Upper lobe of left lung (tissue), 6 donors: ENCODE measurements at regions not wholly inside any gene's neighbourhood (a gene's known extent, or its start where the extent isn't known, plus 50 kb on each side); places are given as distances from the start of the nearest gene placed in this dataset.

Experiments
- ATAC-seq, 2 donors: fragments of 200-7000 bp; cut with Tn5 transposase; one replicate each; pipeline ENCODE4 v1.9.1; 2022; ENCODE audit warnings: mild to moderate bottlenecking in 2 of 2, moderate library complexity in 2 of 2; ENCODE audit not compliant: low FRiP score in 2 of 2
- DNase-seq, 2 donors: peaks; one replicate each; pipeline ENCODE4 v3.0.0-alpha.2; 2019 to 2020
- H3K27ac ChIP-seq, 4 donors: fragments of 200-600 bp; sonication (generic); one replicate each; pipeline ENCODE4 v1.5.1; 2016 to 2019
- H3K27me3 ChIP-seq, 4 donors: fragments of 200-600 bp; sonication (generic); one replicate each; pipeline ENCODE4 v1.5.1; 2017 to 2019
- H3K36me3 ChIP-seq, 4 donors: fragments of 200-600 bp; sonication (generic); one replicate each; pipeline ENCODE4 v1.5.1; 2016 to 2019
- H3K4me1 ChIP-seq, 4 donors: fragments of 200-600 bp; sonication (generic); one replicate each; pipeline ENCODE4 v1.5.1; 2018 to 2019
- H3K4me3 ChIP-seq, 4 donors: fragments of 200-600 bp; sonication (generic); one replicate each; pipeline ENCODE4 v1.5.1; 2017 to 2019; ENCODE audit warnings: mild to moderate bottlenecking in 2 of 4, moderate library complexity in 1 of 4
- H3K9me3 ChIP-seq, 4 donors: fragments of 200-600 bp; sonication (generic); one replicate each; pipeline ENCODE4 v1.5.1; 2018 to 2019
- CTCF ChIP-seq, 6 experiments: fragments of 450-650 bp in 4 of 6; fragments of 200-600 bp in 2 of 6; sonication (generic) in 2 of 6; IDR thresholded peaks; one replicate each; pipeline ENCODE4 v1.5.1; 2016 to 2019; ENCODE audit warnings: antibody characterized with exemption in 6 of 6
- EP300 ChIP-seq, 4 donors: sonication (generic); formaldehyde crosslinking; IDR thresholded peaks; one replicate each; pipeline ENCODE4 v1.5.1; 2017; ENCODE audit warnings: antibody characterized with exemption in 4 of 4, control low read depth in 2 of 4
- POLR2A ChIP-seq, 4 donors: fragments of 450-650 bp; IDR thresholded peaks; one replicate each; pipeline ENCODE4 v1.5.1; 2016 to 2017; ENCODE audit warnings: antibody characterized with exemption in 4 of 4, mild to moderate bottlenecking in 2 of 4
- POLR2AphosphoS5 ChIP-seq, 2 donors: sonication (generic); formaldehyde crosslinking; IDR thresholded peaks; one replicate each; pipeline ENCODE4 v1.5.1; 2017; ENCODE audit warnings: antibody characterized with exemption in 2 of 2
- WGBS, 2 donors: methylation state at CpG; one replicate each; pipeline ENCODE4 v1.1.5; 2017 to 2018; 5-methylcytosine and 5-hydroxymethylcytosine counted together
- donor health status: DM: no; HTN: no; CAD: no; lungs with moderate emphysema.
- donor health status: DM: no; HTN: yes; CAD: no; lungs with severe emphysema.

GRCh38 chr4:129901205-129901604 lies 805.3 kb downstream of the C4orf33 start:
- Histone ChIP-seq H3K4me1 (no peaks in the 10 kb centered on the region), H3K27me3 (no peaks in the 10 kb centered on the region), H3K4me3 (no peak overlapping the region)

DNA sequence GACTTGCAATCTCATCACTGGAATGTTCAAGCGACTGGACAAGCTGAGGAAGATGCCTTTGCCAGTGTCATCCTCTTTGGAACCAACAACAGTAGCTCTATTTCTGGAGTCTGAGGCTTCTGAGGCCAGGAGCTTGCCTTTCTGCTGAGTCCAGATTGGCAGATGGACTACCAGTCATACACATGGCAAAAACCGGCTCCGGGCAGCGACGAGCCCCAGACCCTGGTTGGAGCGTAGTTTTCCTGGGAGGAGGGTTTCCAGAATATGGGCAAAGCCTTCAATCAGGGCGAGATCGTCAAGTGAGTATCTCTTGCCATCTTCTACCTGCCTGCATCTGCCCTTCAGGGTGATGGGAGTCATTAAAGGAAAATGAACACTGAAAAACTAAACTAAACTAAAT lies 807.9 kb downstream of the C4orf33 start:
- DNase-seq (peak in 1 of 2 donors; percentile 51), ATAC-seq (no peak)
- 91 to 92% methylated on average over 7 to 8 of the region's 8 CpGs for WGBS, 2 donors
- Histone ChIP-seq H3K9me3 (no peaks in the 10 kb centered on the region), H3K27me3 (no peaks in the 10 kb centered on the region), H3K4me1 (no peaks in the 10 kb centered on the region), H3K27ac (no peak overlapping the region), H3K36me3 (no peaks in the 10 kb centered on the region), H3K4me3 (no peak overlapping the region)
- no peak for TF ChIP-seq EP300 (IDR thresholded peaks at IDR 0.05)
- no peak for TF ChIP-seq POLR2AphosphoS5 (IDR thresholded peaks at IDR 0.05)
- TF ChIP-seq POLR2A (IDR thresholded peaks at IDR 0.05): no peak

More at GRCh38 chr4:129901205-129901604, 805.3 kb downstream of the C4orf33 start:
- ATAC-seq (no peak), DNase-seq (no peak)
- Histone ChIP-seq H3K9me3 (no peaks in the 10 kb centered on the region), H3K36me3 (no peaks in the 10 kb centered on the region), H3K27ac (no peak overlapping the region)
- 25 to 33% methylated on average over 1 of the region's 1 CpG for WGBS, 2 donors
- TF ChIP-seq POLR2AphosphoS5 (IDR thresholded peaks at IDR 0.05) (no peak), EP300 (IDR thresholded peaks at IDR 0.05) (no peak), CTCF (IDR thresholded peaks at IDR 0.05) (no peak), POLR2A (IDR thresholded peaks at IDR 0.05) (no peak)

- WGBS, 2 donors: 42 to 43% methylated on average over 1 of the region's 1 CpG
- H3K27me3 ChIP-seq: no peaks in the 10 kb centered on the region
- TF ChIP-seq POLR2AphosphoS5 (IDR thresholded peaks at IDR 0.05) (no peak), POLR2A (IDR thresholded peaks at IDR 0.05) (no peak), EP300 (IDR thresholded peaks at IDR 0.05) (no peak), CTCF (IDR thresholded peaks at IDR 0.05) (no peak)
Observed at GRCh38 chr4:129905256-129905655, 809.3 kb downstream of the C4orf33 start.

DNA sequence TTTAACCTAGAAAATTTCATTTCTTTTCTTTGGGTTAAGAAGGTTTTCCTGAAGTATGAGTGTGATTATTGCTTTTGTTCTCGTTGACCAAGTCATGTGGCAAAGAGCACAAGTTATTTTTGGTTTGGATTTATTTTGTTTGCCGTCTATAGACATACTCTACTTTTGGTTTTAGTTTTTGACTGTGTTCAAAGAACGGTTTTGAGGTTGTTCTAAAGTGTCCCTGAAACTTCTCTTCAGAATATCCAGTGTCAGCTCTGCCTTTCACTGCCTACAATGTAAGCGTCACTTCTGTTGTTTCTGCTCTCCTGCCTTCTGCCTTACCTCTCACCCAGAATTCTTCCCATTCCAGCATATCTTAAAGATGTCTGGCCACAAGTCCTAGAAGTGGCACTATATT lies 812.2 kb downstream of the C4orf33 start:
- H3K27me3 ChIP-seq: no peaks in the 10 kb centered on the region
- no peak for DNase-seq
- no peak for ATAC-seq
- TF ChIP-seq POLR2A (IDR thresholded peaks at IDR 0.05) (no peak), EP300 (IDR thresholded peaks at IDR 0.05) (no peak), POLR2AphosphoS5 (IDR thresholded peaks at IDR 0.05) (no peak), CTCF (IDR thresholded peaks at IDR 0.05) (no peak)
- no peaks in the 10 kb centered on the region for H3K4me1 ChIP-seq
- H3K4me3 ChIP-seq: no peak overlapping the region
- no peak overlapping the region for H3K27ac ChIP-seq
- 64 to 69% methylated on average over 4 of the region's 4 CpGs for WGBS, 2 donors
- H3K9me3 ChIP-seq: no peaks in the 10 kb centered on the region
- no peaks in the 10 kb centered on the region for H3K36me3 ChIP-seq

More at GRCh38 chr4:129905256-129905655, 809.3 kb downstream of the C4orf33 start:
- no peaks in the 10 kb centered on the region for H3K36me3 ChIP-seq
- no peak overlapping the region for H3K27ac ChIP-seq
- no peak for DNase-seq
- H3K4me3 ChIP-seq: no peak overlapping the region
- ATAC-seq: no peak
- no peaks in the 10 kb centered on the region for H3K9me3 ChIP-seq
- H3K4me1 ChIP-seq: no peaks in the 10 kb centered on the region

GRCh38 chr4:129916991-129917390 lies 821.0 kb downstream of the C4orf33 start:
- no peak overlapping the region for H3K4me3 ChIP-seq
- DNase-seq (no peak), ATAC-seq (no peak)
- no peak for TF ChIP-seq CTCF (IDR thresholded peaks at IDR 0.05)
- no peak for TF ChIP-seq POLR2A (IDR thresholded peaks at IDR 0.05)
- no peak for TF ChIP-seq POLR2AphosphoS5 (IDR thresholded peaks at IDR 0.05)
- no peak for TF ChIP-seq EP300 (IDR thresholded peaks at IDR 0.05)
- H3K4me1 ChIP-seq: no peaks in the 10 kb centered on the region
- no peak overlapping the region for H3K27ac ChIP-seq
- H3K9me3 ChIP-seq: no peaks in the 10 kb centered on the region
- H3K27me3 ChIP-seq: no peaks in the 10 kb centered on the region
- no peaks in the 10 kb centered on the region for H3K36me3 ChIP-seq
